DND-41 (cell line): ENCODE measurements at regions not wholly inside any gene's neighbourhood (a gene's known extent, or its start where the extent isn't known, plus 50 kb on each side); places are given as distances from the start of the nearest gene placed in this dataset.

Experiments used
- ATAC-seq: fragments of 200-7000 bp; cut with Tn5 transposase; 3 replicates; pipeline ENCODE4 v1.9.1; 2021; ENCODE audit warnings: low read depth; ENCODE audit not compliant: insufficient read depth
- DNase-seq: peaks from one replicate; pipeline ENCODE4 v3.0.0-alpha.2; 2020
- H2AFZ ChIP-seq: 2 replicates; pipeline ENCODE4 v1.6.0; 2012; ENCODE audit warnings: low read depth, low read length
- H3K27ac ChIP-seq: 2 replicates; pipeline ENCODE4 v1.5.1; 2012; ENCODE audit warnings: low read length, inconsistent platforms
- H3K27me3 ChIP-seq: fragments of 200-600 bp; sonication (generic); 2 replicates; pipeline ENCODE4 v1.6.0; 2012; ENCODE audit warnings: low read length, mild to moderate bottlenecking, inconsistent platforms; ENCODE audit not compliant: insufficient read depth, poor library complexity
- H3K36me3 ChIP-seq: 2 replicates; pipeline ENCODE4 v1.5.1; 2012; ENCODE audit warnings: low read length, inconsistent platforms; ENCODE audit not compliant: insufficient read depth
- H3K4me1 ChIP-seq: 2 replicates; pipeline ENCODE4 v1.5.1; 2012; ENCODE audit warnings: mild to moderate bottlenecking, low read length; ENCODE audit not compliant: insufficient read depth
- H3K4me2 ChIP-seq: 2 replicates; pipeline ENCODE4 v1.6.0; 2012; ENCODE audit warnings: mild to moderate bottlenecking, moderate library complexity, low read length, inconsistent platforms; ENCODE audit not compliant: insufficient read depth
- H3K4me3 ChIP-seq, 2 experiments: fragments of 200-600 bp in 1 of 2; shearing (Covaris generic) in 1 of 2; 2 replicates each; pipeline ENCODE4 v1.5.1; 2012 to 2016; ENCODE audit warnings: inconsistent platforms in 2 of 2, low read length in 2 of 2, mild to moderate bottlenecking in 2 of 2, low read depth in 1 of 2, moderate library complexity in 1 of 2
- H3K79me2 ChIP-seq: 2 replicates; pipeline ENCODE4 v1.6.0; 2012; ENCODE audit warnings: low read length, inconsistent platforms; ENCODE audit not compliant: insufficient read depth
- H3K9ac ChIP-seq: 2 replicates; pipeline ENCODE4 v1.6.0; 2012; ENCODE audit warnings: low read depth, mild to moderate bottlenecking, inconsistent platforms, low read length, moderate library complexity
- H3K9me3 ChIP-seq: 2 replicates; pipeline ENCODE4 v1.5.1; 2012; ENCODE audit warnings: low read length, moderate library complexity, mild to moderate bottlenecking, inconsistent platforms; ENCODE audit not compliant: insufficient read depth, severe bottlenecking
- H4K20me1 ChIP-seq: 2 replicates; pipeline ENCODE4 v1.6.0; 2012; ENCODE audit warnings: low read length; ENCODE audit not compliant: insufficient read depth
- CTCF ChIP-seq: IDR thresholded peaks from 2 replicates; pipeline ENCODE4 v1.5.1; 2012; ENCODE audit warnings: borderline replicate concordance, low read length, moderate library complexity, mild to moderate bottlenecking; ENCODE audit not compliant: poor library complexity, severe bottlenecking; ENCODE audit errors: extremely low read depth
- EZH2 ChIP-seq: IDR thresholded peaks from 3 replicates; pipeline ENCODE4 v1.6.1; 2012; ENCODE audit warnings: borderline replicate concordance, low read depth, mild to moderate bottlenecking, moderate library complexity, low read length, inconsistent platforms; ENCODE audit not compliant: severe bottlenecking

DNA sequence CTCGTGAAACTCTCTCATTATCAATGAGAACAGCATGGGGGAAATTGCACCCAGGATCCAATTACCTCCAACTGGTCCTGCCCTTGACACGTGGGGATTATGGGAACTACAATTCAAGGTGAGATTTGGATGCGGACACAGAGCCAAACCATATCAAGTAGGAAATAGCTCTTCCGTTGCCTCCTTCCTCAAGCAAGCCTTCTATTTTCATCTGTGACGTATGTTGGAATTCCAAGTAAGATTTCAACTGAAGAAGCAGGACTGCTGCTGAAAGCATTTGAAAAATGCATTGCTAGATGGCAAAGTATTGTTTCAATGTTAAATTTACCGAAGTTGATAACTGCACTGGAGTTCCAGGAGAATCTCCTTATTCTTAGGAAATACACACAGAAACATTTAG lies 178.1 kb upstream of the GALNT17 start:
- no peak for DNase-seq
- Histone ChIP-seq H3K9ac (no peak overlapping the region), H3K4me1 (no peaks in the 10 kb centered on the region), H3K79me2 (no peaks in the 10 kb centered on the region), H3K4me3 (no peak overlapping the region), H3K27ac (no peak overlapping the region), H4K20me1 (no peaks in the 10 kb centered on the region), H2AFZ (no peak overlapping the region), H3K36me3 (no peaks in the 10 kb centered on the region), H3K4me2 (no peak overlapping the region), H3K9me3 (no peaks in the 10 kb centered on the region), H3K27me3 (no peaks in the 10 kb centered on the region)
- TF ChIP-seq EZH2 (no peak), CTCF (no peak)
- no peak for ATAC-seq

DNA sequence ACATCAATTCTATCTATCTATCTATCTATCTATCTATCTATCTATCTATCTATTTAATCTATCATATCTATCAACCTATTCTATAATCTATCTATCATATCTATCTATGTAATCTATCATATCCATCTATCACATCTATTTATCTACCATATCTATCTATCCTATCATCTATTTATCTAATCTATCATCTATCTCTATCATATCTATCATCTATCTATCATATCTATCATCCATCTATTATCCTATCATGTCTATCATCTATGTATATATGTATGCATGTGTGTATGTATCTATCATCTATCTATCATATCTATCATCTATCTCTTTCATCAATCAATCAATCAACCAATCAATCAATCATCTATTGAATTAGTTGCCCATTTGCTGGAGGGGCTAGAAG lies 159.3 kb upstream of the GALNT17 start:
- no peak overlapping the region for H3K9ac ChIP-seq
- H3K79me2 ChIP-seq: no peaks in the 10 kb centered on the region
- no peak overlapping the region for H3K4me2 ChIP-seq
- H3K4me1 ChIP-seq: no peaks in the 10 kb centered on the region
- ATAC-seq (no peak), DNase-seq (no peak)
- H3K4me3 ChIP-seq: no peak overlapping the region
- H3K36me3 ChIP-seq: no peaks in the 10 kb centered on the region
- no peaks in the 10 kb centered on the region for H4K20me1 ChIP-seq
- H3K27ac ChIP-seq: no peak overlapping the region
- H3K9me3 ChIP-seq: no peaks in the 10 kb centered on the region
- H2AFZ ChIP-seq: no peak overlapping the region
- TF ChIP-seq EZH2 (no peak), CTCF (no peak)
- H3K27me3 ChIP-seq: no peaks in the 10 kb centered on the region

DNA sequence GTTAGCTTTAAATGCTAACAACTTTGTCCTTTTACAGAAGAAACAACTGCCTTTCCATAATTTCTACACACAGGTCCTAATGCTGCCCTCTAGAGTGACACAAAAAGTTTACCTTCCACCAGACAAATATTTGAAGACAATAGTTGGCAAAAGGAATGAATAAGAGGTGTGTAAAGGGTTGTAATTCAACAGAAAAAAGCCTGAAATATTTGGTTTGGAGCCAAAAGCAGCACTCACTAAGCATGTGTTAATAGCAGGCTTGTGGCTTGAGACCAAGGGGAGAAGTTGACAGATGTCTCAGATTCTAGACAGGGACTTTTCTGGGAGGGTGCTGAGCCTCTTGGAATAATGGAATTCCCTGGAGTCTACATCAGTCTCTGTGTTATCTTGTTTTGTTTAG lies 156.2 kb upstream of the GALNT17 start:
- Histone ChIP-seq H3K9ac (no peak overlapping the region), H3K27me3 (no peaks in the 10 kb centered on the region), H3K9me3 (no peaks in the 10 kb centered on the region), H3K4me1 (no peaks in the 10 kb centered on the region), H3K36me3 (no peaks in the 10 kb centered on the region), H4K20me1 (no peaks in the 10 kb centered on the region), H3K79me2 (no peaks in the 10 kb centered on the region), H3K4me2 (no peak overlapping the region), H3K4me3 (no peak overlapping the region), H3K27ac (no peak overlapping the region), H2AFZ (no peak overlapping the region)
- DNase-seq (no peak), ATAC-seq (no peak)
- TF ChIP-seq CTCF (no peak), EZH2 (no peak)

DNA sequence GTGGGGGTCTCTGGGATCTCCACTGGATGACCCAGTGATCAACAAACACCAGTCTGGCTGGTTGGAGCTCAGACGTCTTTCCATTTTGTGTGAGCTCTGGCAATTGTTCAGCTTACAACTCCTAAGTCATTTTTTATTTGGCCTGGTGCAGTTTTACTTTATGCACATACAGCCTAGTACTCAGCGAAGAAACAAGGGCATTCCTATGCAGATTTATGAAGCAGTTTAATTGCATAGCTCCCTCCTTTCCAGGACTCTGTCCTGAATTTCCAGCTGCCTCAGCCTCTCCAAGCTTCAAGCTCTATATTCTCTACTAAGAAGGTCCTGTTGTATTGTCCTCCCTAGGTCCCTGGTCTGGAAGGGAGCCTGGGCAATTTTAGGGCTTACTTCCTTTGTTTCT lies 145.6 kb upstream of the GALNT17 start:
- Histone ChIP-seq H3K9me3 (no peaks in the 10 kb centered on the region), H3K79me2 (no peaks in the 10 kb centered on the region), H3K9ac (no peak overlapping the region), H3K4me3 (no peak overlapping the region), H2AFZ (no peak overlapping the region), H3K4me2 (no peak overlapping the region), H3K4me1 (no peaks in the 10 kb centered on the region), H3K27me3 (no peaks in the 10 kb centered on the region), H3K36me3 (no peaks in the 10 kb centered on the region), H3K27ac (no peak overlapping the region), H4K20me1 (no peaks in the 10 kb centered on the region)
- DNase-seq (no peak), ATAC-seq (no peak)
- TF ChIP-seq CTCF: no peak
